ENCODE measurements at regions not wholly inside any gene's neighbourhood (a gene's known extent, or its start where the extent isn't known, plus 50 kb on each side); places are given as distances from the start of the nearest gene placed in this dataset.
"Not testable (repeated sequence)": the region's sequence is repeated elsewhere in the genome, so short reads cannot be mapped to it uniquely, and the experiment has no call there.

- H3K36me3 ChIP-seq (ENCODE audit: control insufficient read depth, insufficient read depth, low read length), result no peaks in the 10 kb centered on the region
- 85 to 95% methylated on average over 4 of the region's 4 CpGs for WGBS, 2 experiments (ENCODE audit: insufficient coverage in 2 of 2)
Observed at GRCh38 chr3:167001374-167001773, 378.7 kb downstream of the ZBBX start.

GRCh38 chr3:166993015-166993630 lies 387.0 kb downstream of the ZBBX start:
- Histone ChIP-seq H3K36me3 (ENCODE audit: control insufficient read depth, insufficient read depth, low read length) (no peaks in the 10 kb centered on the region), H3K9me3 (ENCODE audit: control insufficient read depth, low read length) (no peaks in the 10 kb centered on the region), H3K4me3 (ENCODE audit: extremely low read depth, insufficient read depth, low read length, poor library complexity, severe bottlenecking) (no peak overlapping the region), H3K4me1 (ENCODE audit: control insufficient read depth, insufficient read depth, low read length, poor library complexity, severe bottlenecking) (no peaks in the 10 kb centered on the region), H3K27ac (ENCODE audit: low read depth, low read length, severe bottlenecking) (no peak overlapping the region)
- 80 to 88% methylated on average over 1 of the region's 2 CpGs for WGBS, 2 experiments (ENCODE audit: insufficient coverage in 2 of 2)

More at GRCh38 chr3:167001374-167001773, 378.7 kb downstream of the ZBBX start:
- H3K9me3 ChIP-seq (ENCODE audit: control insufficient read depth, low read length), result peaks cover 5% of the 10 kb centered on the region
- H3K4me1 ChIP-seq (ENCODE audit: control insufficient read depth, insufficient read depth, low read length, poor library complexity, severe bottlenecking), result no peaks in the 10 kb centered on the region
- no peak overlapping the region for H3K27ac ChIP-seq (ENCODE audit: low read depth, low read length, severe bottlenecking)
- H3K4me3 ChIP-seq (ENCODE audit: extremely low read depth, insufficient read depth, low read length, poor library complexity, severe bottlenecking), result no peak overlapping the region

GRCh38 chr3:166986000-166986399 lies 394.1 kb downstream of the ZBBX start:
- Histone ChIP-seq H3K4me3 (ENCODE audit: extremely low read depth, insufficient read depth, low read length, poor library complexity, severe bottlenecking) (no peak overlapping the region), H3K27ac (ENCODE audit: low read depth, low read length, severe bottlenecking) (no peak overlapping the region), H3K4me1 (ENCODE audit: control insufficient read depth, insufficient read depth, low read length, poor library complexity, severe bottlenecking) (no peaks in the 10 kb centered on the region), H3K9me3 (ENCODE audit: control insufficient read depth, low read length) (no peaks in the 10 kb centered on the region), H3K36me3 (ENCODE audit: control insufficient read depth, insufficient read depth, low read length) (no peaks in the 10 kb centered on the region)

GRCh38 chr3:166975796-166976195 lies 404.3 kb downstream of the ZBBX start:
- H3K27ac ChIP-seq (ENCODE audit: low read depth, low read length, severe bottlenecking); H3K4me3 ChIP-seq (ENCODE audit: extremely low read depth, insufficient read depth, low read length, poor library complexity, severe bottlenecking); H3K4me1 ChIP-seq (ENCODE audit: control insufficient read depth, insufficient read depth, low read length, poor library complexity, severe bottlenecking); H3K9me3 ChIP-seq (ENCODE audit: control insufficient read depth, low read length); H3K36me3 ChIP-seq (ENCODE audit: control insufficient read depth, insufficient read depth, low read length): not testable (repeated sequence)
- WGBS, 2 experiments (ENCODE audit: insufficient coverage in 2 of 2), result 95 to 97% methylated on average over 18 to 30 of the region's 36 CpGs

GRCh38 chr3:166967714-166968113 lies 412.4 kb downstream of the ZBBX start:
- H3K36me3 ChIP-seq (ENCODE audit: control insufficient read depth, insufficient read depth, low read length); H3K4me3 ChIP-seq (ENCODE audit: extremely low read depth, insufficient read depth, low read length, poor library complexity, severe bottlenecking); H3K9me3 ChIP-seq (ENCODE audit: control insufficient read depth, low read length); H3K4me1 ChIP-seq (ENCODE audit: control insufficient read depth, insufficient read depth, low read length, poor library complexity, severe bottlenecking); H3K27ac ChIP-seq (ENCODE audit: low read depth, low read length, severe bottlenecking): not testable (repeated sequence)
- whole genome bisulfite sequencing, 2 experiments (ENCODE audit: insufficient coverage in 2 of 2), result 84 to 97% methylated on average over 4 to 6 of the region's 8 CpGs

GRCh38 chr3:166962911-166963310 lies 417.2 kb downstream of the ZBBX start:
- Histone ChIP-seq H3K4me1 (ENCODE audit: control insufficient read depth, insufficient read depth, low read length, poor library complexity, severe bottlenecking) (no peaks in the 10 kb centered on the region), H3K4me3 (ENCODE audit: extremely low read depth, insufficient read depth, low read length, poor library complexity, severe bottlenecking) (no peak overlapping the region), H3K36me3 (ENCODE audit: control insufficient read depth, insufficient read depth, low read length) (no peaks in the 10 kb centered on the region), H3K27ac (ENCODE audit: low read depth, low read length, severe bottlenecking) (no peak overlapping the region), H3K9me3 (ENCODE audit: control insufficient read depth, low read length) (no peaks in the 10 kb centered on the region)
- WGBS, 2 experiments (ENCODE audit: insufficient coverage in 2 of 2), result 71% methylated on average over 1 of the region's 2 CpGs; no CpG with 5 or more reads in 1 of the 2 experiments

- Histone ChIP-seq H3K4me1 (ENCODE audit: control insufficient read depth, insufficient read depth, low read length, poor library complexity, severe bottlenecking) (peaks cover 3% of the 10 kb centered on the region), H3K4me3 (ENCODE audit: extremely low read depth, insufficient read depth, low read length, poor library complexity, severe bottlenecking) (no peak overlapping the region), H3K36me3 (ENCODE audit: control insufficient read depth, insufficient read depth, low read length) (no peaks in the 10 kb centered on the region), H3K9me3 (ENCODE audit: control insufficient read depth, low read length) (no peaks in the 10 kb centered on the region), H3K27ac (ENCODE audit: low read depth, low read length, severe bottlenecking) (no peak overlapping the region)
- 97 to 100% methylated on average over 3 of the region's 3 CpGs for WGBS, 2 experiments (ENCODE audit: insufficient coverage in 2 of 2)
Observed at GRCh38 chr3:166957121-166957520, 423.0 kb downstream of the ZBBX start.

GRCh38 chr3:166955201-166955939 lies 424.7 kb downstream of the ZBBX start:
- no peaks in the 10 kb centered on the region for H3K36me3 ChIP-seq (ENCODE audit: control insufficient read depth, insufficient read depth, low read length)
- H3K9me3 ChIP-seq (ENCODE audit: control insufficient read depth, low read length), result no peaks in the 10 kb centered on the region
- no peak overlapping the region for H3K4me3 ChIP-seq (ENCODE audit: extremely low read depth, insufficient read depth, low read length, poor library complexity, severe bottlenecking)
- H3K27ac ChIP-seq (ENCODE audit: low read depth, low read length, severe bottlenecking), result no peak overlapping the region
- peaks cover 3% of the 10 kb centered on the region for H3K4me1 ChIP-seq (ENCODE audit: control insufficient read depth, insufficient read depth, low read length, poor library complexity, severe bottlenecking)
- 95 to 100% methylated on average over 4 of the region's 7 CpGs for WGBS, 2 experiments (ENCODE audit: insufficient coverage in 2 of 2)

GRCh38 chr3:166934879-166935278 lies 445.2 kb downstream of the ZBBX start:
- Histone ChIP-seq H3K36me3 (ENCODE audit: control insufficient read depth, insufficient read depth, low read length) (no peaks in the 10 kb centered on the region), H3K4me1 (ENCODE audit: control insufficient read depth, insufficient read depth, low read length, poor library complexity, severe bottlenecking) (no peaks in the 10 kb centered on the region), H3K27ac (ENCODE audit: low read depth, low read length, severe bottlenecking) (no peak overlapping the region), H3K9me3 (ENCODE audit: control insufficient read depth, low read length) (no peaks in the 10 kb centered on the region), H3K4me3 (ENCODE audit: extremely low read depth, insufficient read depth, low read length, poor library complexity, severe bottlenecking) (no peak overlapping the region)
- no CpG with 5 or more reads among the region's 3 CpGs for WGBS, 2 experiments (ENCODE audit: insufficient coverage in 2 of 2)

- 100% methylated on average over 1 of the region's 1 CpG; no CpG with 5 or more reads in 1 of the 2 experiments for WGBS, 2 experiments (ENCODE audit: insufficient coverage in 2 of 2)
- Histone ChIP-seq H3K4me3 (ENCODE audit: extremely low read depth, insufficient read depth, low read length, poor library complexity, severe bottlenecking) (no peak overlapping the region), H3K9me3 (ENCODE audit: control insufficient read depth, low read length) (no peaks in the 10 kb centered on the region), H3K4me1 (ENCODE audit: control insufficient read depth, insufficient read depth, low read length, poor library complexity, severe bottlenecking) (no peaks in the 10 kb centered on the region), H3K36me3 (ENCODE audit: control insufficient read depth, insufficient read depth, low read length) (no peaks in the 10 kb centered on the region), H3K27ac (ENCODE audit: low read depth, low read length, severe bottlenecking) (no peak overlapping the region)
Observed at GRCh38 chr3:166917437-166917836, 462.7 kb downstream of the ZBBX start.

- Histone ChIP-seq H3K4me3 (ENCODE audit: extremely low read depth, insufficient read depth, low read length, poor library complexity, severe bottlenecking) (no peak overlapping the region), H3K9me3 (ENCODE audit: control insufficient read depth, low read length) (no peaks in the 10 kb centered on the region), H3K4me1 (ENCODE audit: control insufficient read depth, insufficient read depth, low read length, poor library complexity, severe bottlenecking) (no peaks in the 10 kb centered on the region), H3K36me3 (ENCODE audit: control insufficient read depth, insufficient read depth, low read length) (no peaks in the 10 kb centered on the region), H3K27ac (ENCODE audit: low read depth, low read length, severe bottlenecking) (no peak overlapping the region)
Observed at GRCh38 chr3:166902374-166902773, 477.7 kb downstream of the ZBBX start.

All from mesodermal cell (in vitro differentiated cells).